Duodenal mucosa (tissue), 2 donors: ENCODE measurements at regions not wholly inside any gene's neighbourhood (a gene's known extent, or its start where the extent isn't known, plus 50 kb on each side); places are given as distances from the start of the nearest gene placed in this dataset.
"Not testable (repeated sequence)": the region's sequence is repeated elsewhere in the genome, so short reads cannot be mapped to it uniquely, and the experiment has no call there.

Experiments
- H3K27ac ChIP-seq: one replicate; pipeline ENCODE4 v1.7.0; 2013; ENCODE audit warnings: low read depth, low read length
- H3K27me3 ChIP-seq, 2 donors: one replicate each; pipeline ENCODE4 v1.7.0; 2013; ENCODE audit warnings: low read length in 2 of 2, control low read depth in 1 of 2; ENCODE audit not compliant: insufficient read depth in 2 of 2, control insufficient read depth in 1 of 2
- H3K36me3 ChIP-seq, 2 donors: one replicate each; pipeline ENCODE4 v1.7.0; 2013; ENCODE audit warnings: low read length in 2 of 2, control low read depth in 1 of 2; ENCODE audit not compliant: insufficient read depth in 2 of 2, control insufficient read depth in 1 of 2
- H3K4me1 ChIP-seq, 2 donors: one replicate each; pipeline ENCODE4 v1.7.0; 2013; ENCODE audit warnings: low read length in 2 of 2, control low read depth in 1 of 2; ENCODE audit not compliant: insufficient read depth in 2 of 2, control insufficient read depth in 1 of 2
- H3K4me3 ChIP-seq, 2 donors: one replicate each; pipeline ENCODE4 v1.7.0; 2013; ENCODE audit warnings: low read length in 2 of 2, low read depth in 1 of 2
- H3K9ac ChIP-seq, 2 donors: one replicate each; pipeline ENCODE4 v1.7.0; 2013; ENCODE audit warnings: low read length in 2 of 2, low read depth in 1 of 2
- H3K9me3 ChIP-seq, 2 donors: one replicate each; pipeline ENCODE4 v1.7.0; 2013; ENCODE audit warnings: low read length in 2 of 2, control low read depth in 1 of 2; ENCODE audit not compliant: control insufficient read depth in 1 of 2

GRCh38 chr1:218008296-218008695, 276.8 kb upstream of the RRP15 start:
- H3K27me3 ChIP-seq, H3K9me3 ChIP-seq, H3K4me3 ChIP-seq: not testable (repeated sequence)

GRCh38 chr1:218015106-218015505, 270.0 kb upstream of the RRP15 start:
- H3K4me1 ChIP-seq, H3K4me3 ChIP-seq, H3K9ac ChIP-seq, H3K27me3 ChIP-seq, H3K27ac ChIP-seq, H3K9me3 ChIP-seq, H3K36me3 ChIP-seq: not testable (repeated sequence)

More at GRCh38 chr1:218008296-218008695, 276.8 kb upstream of the RRP15 start:
- H3K36me3 ChIP-seq, H3K9ac ChIP-seq, H3K4me1 ChIP-seq, H3K27ac ChIP-seq: not testable (repeated sequence)

GRCh38 chr1:218024211-218024720, 260.8 kb upstream of the RRP15 start:
- H3K4me1 ChIP-seq: no peaks in the 10 kb centered on the region
- no peak overlapping the region for H3K9ac ChIP-seq
- no peak overlapping the region for H3K27ac ChIP-seq
- no peaks in the 10 kb centered on the region for H3K27me3 ChIP-seq
- no peaks in the 10 kb centered on the region for H3K36me3 ChIP-seq
- H3K9me3 ChIP-seq: no peaks in the 10 kb centered on the region
- H3K4me3 ChIP-seq: no peak overlapping the region

GRCh38 chr1:218025454-218025853, 259.6 kb upstream of the RRP15 start:
- Histone ChIP-seq H3K4me1 (no peaks in the 10 kb centered on the region), H3K9ac (no peak overlapping the region), H3K27me3 (no peaks in the 10 kb centered on the region), H3K9me3 (no peaks in the 10 kb centered on the region), H3K36me3 (no peaks in the 10 kb centered on the region), H3K4me3 (no peak overlapping the region), H3K27ac (no peak overlapping the region)

GRCh38 chr1:218027152-218027551, 257.9 kb upstream of the RRP15 start:
- Histone ChIP-seq H3K9me3 (no peaks in the 10 kb centered on the region), H3K9ac (no peak overlapping the region), H3K27me3 (no peaks in the 10 kb centered on the region), H3K27ac (no peak overlapping the region), H3K4me1 (no peaks in the 10 kb centered on the region), H3K36me3 (no peaks in the 10 kb centered on the region), H3K4me3 (no peak overlapping the region)

GRCh38 chr1:218030846-218031245, 254.2 kb upstream of the RRP15 start:
- no peaks in the 10 kb centered on the region for H3K36me3 ChIP-seq
- H3K4me1 ChIP-seq: no peaks in the 10 kb centered on the region
- no peaks in the 10 kb centered on the region for H3K9me3 ChIP-seq
- no peak overlapping the region for H3K9ac ChIP-seq
- H3K4me3 ChIP-seq: no peak overlapping the region
- H3K27me3 ChIP-seq: no peaks in the 10 kb centered on the region
- no peak overlapping the region for H3K27ac ChIP-seq

- no peak overlapping the region for H3K27ac ChIP-seq
- H3K4me3 ChIP-seq: no peak overlapping the region
- no peaks in the 10 kb centered on the region for H3K9me3 ChIP-seq
- H3K36me3 ChIP-seq: no peaks in the 10 kb centered on the region
- H3K4me1 ChIP-seq: no peaks in the 10 kb centered on the region
- no peaks in the 10 kb centered on the region for H3K27me3 ChIP-seq
- H3K9ac ChIP-seq: no peak overlapping the region
These were observed 253.2 kb upstream of the RRP15 start for GRCh38 chr1:218031901-218032300.

- Histone ChIP-seq H3K27ac (no peak overlapping the region), H3K9ac (no peak overlapping the region), H3K4me3 (no peak overlapping the region), H3K4me1 (no peaks in the 10 kb centered on the region), H3K9me3 (no peaks in the 10 kb centered on the region), H3K36me3 (no peaks in the 10 kb centered on the region), H3K27me3 (no peaks in the 10 kb centered on the region)
These were observed 250.6 kb upstream of the RRP15 start for GRCh38 chr1:218034468-218034867.

GRCh38 chr1:218048828-218049420, 236.2 kb upstream of the RRP15 start:
- Histone ChIP-seq H3K9me3 (no peaks in the 10 kb centered on the region), H3K36me3 (no peaks in the 10 kb centered on the region), H3K27ac (no peak overlapping the region), H3K4me1 (no peaks in the 10 kb centered on the region), H3K9ac (no peak overlapping the region), H3K27me3 (no peaks in the 10 kb centered on the region), H3K4me3 (no peak overlapping the region)

- H3K36me3 ChIP-seq: no peaks in the 10 kb centered on the region
- no peaks in the 10 kb centered on the region for H3K4me1 ChIP-seq
- H3K9me3 ChIP-seq: no peaks in the 10 kb centered on the region
- H3K9ac ChIP-seq: no peak overlapping the region
- no peaks in the 10 kb centered on the region for H3K27me3 ChIP-seq
- H3K4me3 ChIP-seq: no peak overlapping the region
- H3K27ac ChIP-seq: no peak overlapping the region
These were observed 235.5 kb upstream of the RRP15 start for GRCh38 chr1:218049641-218050040.

GRCh38 chr1:218058730-218059129, 226.4 kb upstream of the RRP15 start:
- H3K9ac ChIP-seq: no peak overlapping the region
- no peaks in the 10 kb centered on the region for H3K9me3 ChIP-seq
- no peaks in the 10 kb centered on the region for H3K36me3 ChIP-seq
- no peak overlapping the region for H3K27ac ChIP-seq
- no peak overlapping the region for H3K4me3 ChIP-seq
- no peaks in the 10 kb centered on the region for H3K27me3 ChIP-seq
- H3K4me1 ChIP-seq: no peaks in the 10 kb centered on the region
